ENCODE measurements at regions not wholly inside any gene's neighbourhood (a gene's known extent, or its start where the extent isn't known, plus 50 kb on each side); places are given as distances from the start of the nearest gene placed in this dataset.
A peak's percentile ranks its signal among the peaks of the same experiment; 100 is the strongest.

DNA sequence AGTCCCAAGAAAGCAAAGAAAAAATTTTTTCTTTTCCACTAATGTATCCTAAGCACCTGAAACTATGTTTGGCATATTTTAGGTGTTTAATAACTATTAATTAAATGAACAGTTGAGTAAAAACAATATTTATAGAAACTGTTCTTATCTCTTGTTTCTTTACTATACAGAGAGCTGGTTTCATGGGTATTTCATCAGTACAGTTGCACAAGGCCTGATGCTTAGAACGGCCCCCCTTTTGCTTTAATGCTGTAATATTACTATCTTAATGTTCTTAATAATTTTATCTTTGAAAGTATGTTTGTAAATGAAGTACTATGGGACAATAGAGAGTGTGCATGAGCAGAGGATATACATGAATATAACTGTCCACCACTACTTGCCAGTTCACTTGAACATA lies 479.1 kb upstream of the SLIT2 start:
- no peak for TF ChIP-seq JUND (IDR thresholded peaks at IDR 0.05; ENCODE audit: low read depth)
- DNase-seq (ENCODE audit: low read depth in 1 of 2, low spot score in 1 of 2), result no peak
- in situ Hi-C loops (cut with HindIII; ENCODE audit: low pct_unique_long_range_greater_than_20kb, low sequenced_read_pairs), result no loop called here

DNA sequence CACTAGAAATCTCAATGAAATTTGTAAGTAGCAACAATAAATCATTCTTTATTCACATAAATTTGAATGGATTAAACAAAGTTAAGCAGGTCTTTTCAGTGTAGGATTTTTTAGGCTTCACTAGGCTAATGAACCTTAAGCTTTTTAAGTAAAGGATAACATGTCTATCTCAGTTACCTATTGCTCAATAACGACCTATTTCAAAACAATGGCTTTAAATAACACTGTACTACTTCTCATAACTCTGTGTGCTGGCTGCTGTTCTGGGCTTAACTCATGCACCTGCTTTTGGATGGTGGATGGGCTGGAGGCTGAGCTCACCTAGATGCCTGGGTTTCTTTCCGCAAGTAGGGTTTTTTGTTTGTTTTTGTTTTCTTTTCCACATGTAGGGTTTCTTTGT lies 495.0 kb upstream of the SLIT2 start:
- in situ Hi-C loops (cut with HindIII; ENCODE audit: low pct_unique_long_range_greater_than_20kb, low sequenced_read_pairs), result no loop called here

DNA sequence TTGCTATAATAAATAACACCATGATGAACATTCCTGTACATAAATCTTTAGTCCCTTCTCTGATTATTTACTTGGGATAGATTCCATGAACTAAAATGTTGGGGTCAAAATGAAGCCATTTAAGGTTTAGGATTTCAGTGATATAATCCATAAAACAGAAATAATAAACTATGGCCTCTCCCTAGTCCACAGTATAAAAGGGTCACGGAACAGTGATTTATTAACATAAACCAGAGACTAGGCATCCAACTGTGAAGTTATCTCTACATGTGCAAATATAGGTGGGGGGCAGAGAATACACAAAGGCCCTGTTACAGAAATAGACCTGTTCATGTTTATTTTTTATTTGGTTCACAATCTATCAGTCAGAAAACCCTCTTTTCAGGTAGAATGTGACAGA lies 499.1 kb upstream of the SLIT2 start:
- TF ChIP-seq JUND (IDR thresholded peaks at IDR 0.05; ENCODE audit: low read depth), result no peak
- in situ Hi-C loops (cut with HindIII; ENCODE audit: low pct_unique_long_range_greater_than_20kb, low sequenced_read_pairs), result no loop called here
- no peak for DNase-seq (ENCODE audit: low read depth in 1 of 2, low spot score in 1 of 2)

More for the DNA sequence above, 495.0 kb upstream of the SLIT2 start:
- TF ChIP-seq JUND (IDR thresholded peaks at IDR 0.05; ENCODE audit: low read depth), result no peak
- DNase-seq (ENCODE audit: low read depth in 1 of 2, low spot score in 1 of 2), result no peak

DNA sequence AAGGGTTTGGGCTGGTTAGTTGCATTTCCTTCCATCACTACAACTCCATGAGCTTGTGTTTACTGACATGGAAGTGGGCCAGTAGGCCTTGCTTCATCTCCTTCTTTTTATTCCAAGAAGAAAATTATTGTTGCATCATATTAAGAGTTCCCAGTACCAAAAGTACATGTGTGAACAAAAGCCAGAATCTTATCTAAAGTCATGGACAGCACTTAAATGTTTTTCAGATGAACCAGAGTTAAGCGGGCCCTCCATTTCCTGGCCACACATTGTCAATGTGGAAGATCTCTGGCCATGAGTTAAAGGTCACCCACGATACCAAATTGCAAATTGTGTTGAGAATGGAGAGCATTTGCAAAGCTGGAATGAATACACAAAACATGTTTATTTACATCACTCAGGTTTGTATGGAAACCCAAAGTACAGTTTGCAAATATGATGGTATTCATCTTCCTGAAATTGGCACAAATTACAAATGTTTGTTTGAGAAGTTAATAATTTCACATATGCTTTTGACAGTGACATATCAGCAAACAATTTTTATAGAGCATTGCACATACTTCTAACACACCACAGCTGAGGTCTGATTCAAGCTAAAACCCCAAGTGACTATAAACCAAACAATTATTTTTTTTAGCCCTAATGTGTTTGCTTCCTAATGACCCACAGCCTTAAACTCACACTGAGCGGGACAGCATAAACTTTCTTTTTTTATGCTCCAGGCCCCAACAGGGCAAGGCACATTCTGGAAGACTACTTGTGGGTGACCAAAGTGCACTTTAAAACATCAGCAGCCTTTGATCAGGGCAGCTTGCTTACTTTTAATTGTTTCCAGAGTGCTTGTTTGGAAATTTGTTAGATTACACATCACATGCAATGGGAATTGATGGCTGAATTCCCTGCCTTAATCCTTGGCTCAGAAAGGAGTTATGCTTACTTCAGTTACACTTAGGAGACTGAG lies 502.9 kb upstream of the SLIT2 start:
- in situ Hi-C loops (cut with HindIII; ENCODE audit: low pct_unique_long_range_greater_than_20kb, low sequenced_read_pairs), result no loop called here
- DNase-seq (ENCODE audit: low read depth in 1 of 2, low spot score in 1 of 2), result no peak
- no peak for TF ChIP-seq JUND (IDR thresholded peaks at IDR 0.05; ENCODE audit: low read depth)

DNA sequence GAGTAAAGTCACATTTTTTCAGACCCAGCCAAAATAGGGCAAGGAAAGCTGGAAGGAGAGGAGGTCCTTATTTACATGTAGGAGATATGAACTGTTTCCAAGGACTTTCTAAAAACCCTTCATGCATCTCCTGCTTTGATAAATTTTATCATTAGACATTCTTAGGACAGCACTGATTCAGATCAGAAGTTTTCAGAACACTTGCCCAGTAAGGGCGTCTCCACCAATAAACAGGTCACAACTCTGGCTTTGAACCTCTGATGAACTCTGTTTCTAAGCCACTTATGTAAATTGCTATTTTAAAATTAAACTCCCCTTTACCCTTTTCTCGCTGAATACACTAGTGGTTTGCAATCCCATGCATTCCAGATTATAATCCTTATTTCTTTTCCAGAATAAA lies 505.3 kb upstream of the SLIT2 start:
- no peak for DNase-seq (ENCODE audit: low read depth in 1 of 2, low spot score in 1 of 2)
- TF ChIP-seq JUND (IDR thresholded peaks at IDR 0.05; ENCODE audit: low read depth), result no peak
- in situ Hi-C loops (cut with HindIII; ENCODE audit: low pct_unique_long_range_greater_than_20kb, low sequenced_read_pairs), result no loop called here

DNA sequence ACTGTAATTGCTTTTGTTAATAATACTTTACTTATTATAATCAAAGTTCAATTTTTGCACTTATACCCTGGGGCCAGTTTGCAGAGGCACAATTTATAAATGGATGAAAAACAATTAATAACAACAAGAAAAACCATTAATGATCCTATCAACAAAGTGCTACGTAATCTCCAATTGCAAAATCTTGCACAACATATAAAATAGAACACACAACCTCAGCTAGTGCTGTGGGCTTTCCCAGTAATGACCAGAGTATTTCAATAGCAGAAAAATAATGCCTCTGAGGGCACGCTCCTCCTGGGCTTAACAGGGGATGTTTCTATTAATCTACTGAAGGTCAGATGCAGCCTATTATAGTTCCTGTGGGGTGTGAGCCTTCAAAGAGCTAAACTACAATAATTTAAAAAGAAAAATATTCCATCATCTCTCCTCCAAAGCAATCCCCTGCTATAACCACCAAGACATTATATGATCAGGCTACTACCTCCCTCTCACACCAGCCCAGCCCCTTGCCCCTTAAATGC lies 508.5 kb upstream of the SLIT2 start:
- in situ Hi-C loops (cut with HindIII; ENCODE audit: low pct_unique_long_range_greater_than_20kb, low sequenced_read_pairs), result no loop called here
- TF ChIP-seq JUND (IDR thresholded peaks at IDR 0.05; ENCODE audit: low read depth), result no peak
- no peak for DNase-seq (ENCODE audit: low read depth in 1 of 2, low spot score in 1 of 2)

DNA sequence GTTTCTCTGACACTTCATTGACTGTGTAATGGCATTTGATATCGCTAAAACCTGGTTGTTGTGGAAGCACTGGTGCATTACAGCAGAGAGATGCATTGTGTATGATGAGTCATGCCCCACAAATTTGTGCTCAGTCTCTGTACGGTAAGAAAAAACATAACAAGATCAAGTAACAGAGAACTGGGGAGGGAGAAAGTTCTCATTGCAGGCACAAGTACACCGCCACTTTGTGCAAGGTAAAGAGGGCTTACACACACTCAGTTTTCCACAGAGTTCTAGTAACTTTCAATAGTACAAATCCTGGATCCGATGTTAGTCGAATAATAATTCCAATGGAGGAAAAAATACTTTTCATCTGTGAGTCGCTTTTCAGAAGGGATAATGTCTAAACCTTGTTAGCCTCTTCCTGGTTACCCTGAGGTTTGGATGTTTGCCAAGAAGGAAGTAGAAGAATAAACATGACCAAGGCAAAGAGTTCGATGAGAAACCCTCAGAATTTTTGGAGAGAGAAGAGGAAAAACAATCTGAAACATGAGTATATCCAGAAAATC lies 512.5 kb upstream of the SLIT2 start:
- DNase-seq (ENCODE audit: low read depth in 1 of 2, low spot score in 1 of 2), result peak in 1 of 2 experiments; percentile 56
- no peak for TF ChIP-seq JUND (IDR thresholded peaks at IDR 0.05; ENCODE audit: low read depth)
- in situ Hi-C loops (cut with HindIII; ENCODE audit: low pct_unique_long_range_greater_than_20kb, low sequenced_read_pairs), result no loop called here

DNA sequence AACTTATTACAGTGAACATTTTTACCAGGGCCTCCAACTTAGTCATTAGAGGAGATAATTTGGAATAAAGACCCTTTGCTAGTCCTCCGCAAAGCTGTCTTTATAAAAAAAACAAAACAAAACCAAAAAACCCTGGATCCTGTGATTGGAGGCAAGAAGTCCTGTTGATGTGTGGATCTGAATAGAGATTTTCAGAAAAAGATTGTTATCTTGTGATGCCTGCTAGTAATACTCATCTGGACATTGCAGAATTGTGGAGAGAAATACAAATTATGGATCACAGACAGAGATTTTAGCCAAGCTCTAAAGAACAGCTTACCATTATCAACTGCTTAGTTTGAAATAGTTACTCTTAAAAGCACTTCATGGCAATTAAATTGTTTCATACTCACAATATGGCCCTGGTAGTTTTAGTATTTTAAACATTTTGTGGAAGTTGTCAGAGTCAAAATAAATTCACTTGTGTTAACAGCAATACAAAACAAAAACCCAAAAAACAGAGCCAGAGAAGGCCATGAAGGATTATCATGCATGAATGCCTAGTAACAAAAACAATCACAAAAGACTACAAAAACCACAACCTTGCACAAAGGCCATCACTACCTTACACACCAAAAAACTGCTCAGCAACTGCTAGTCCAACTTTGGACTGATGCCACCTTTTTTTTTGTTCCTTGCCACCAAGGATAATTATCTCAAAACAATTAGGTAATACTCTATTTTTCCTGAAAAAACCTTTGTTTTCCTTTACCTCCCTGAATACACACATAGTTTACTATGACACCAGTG lies 514.5 kb upstream of the SLIT2 start:
- in situ Hi-C loops (cut with HindIII; ENCODE audit: low pct_unique_long_range_greater_than_20kb, low sequenced_read_pairs), result no loop called here
- no peak for DNase-seq (ENCODE audit: low read depth in 1 of 2, low spot score in 1 of 2)

DNA sequence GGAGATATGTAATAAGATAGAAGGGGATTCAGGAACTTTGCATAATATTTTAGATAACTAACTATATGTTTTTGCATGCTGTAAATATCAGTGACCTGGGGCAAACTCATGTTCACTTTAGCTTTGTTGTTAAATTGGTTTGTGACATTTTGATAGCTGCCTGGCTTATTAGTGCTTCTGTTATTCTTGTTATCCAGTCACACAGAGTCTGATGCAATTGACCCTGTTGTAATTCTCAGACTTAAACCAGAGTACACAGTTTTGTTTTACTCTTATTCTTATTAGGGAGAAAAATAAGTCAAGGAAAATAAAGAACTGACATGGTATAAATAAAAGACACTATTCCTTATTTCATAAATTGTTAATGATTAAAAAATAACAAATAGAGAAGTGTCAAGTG lies 516.7 kb upstream of the SLIT2 start:
- no peak for TF ChIP-seq JUND (IDR thresholded peaks at IDR 0.05; ENCODE audit: low read depth)
- in situ Hi-C loops (cut with HindIII; ENCODE audit: low pct_unique_long_range_greater_than_20kb, low sequenced_read_pairs), result no loop called here
- no peak for DNase-seq (ENCODE audit: low read depth in 1 of 2, low spot score in 1 of 2)

More for the DNA sequence above, 514.5 kb upstream of the SLIT2 start:
- TF ChIP-seq JUND (IDR thresholded peaks at IDR 0.05; ENCODE audit: low read depth), result no peak

DNA sequence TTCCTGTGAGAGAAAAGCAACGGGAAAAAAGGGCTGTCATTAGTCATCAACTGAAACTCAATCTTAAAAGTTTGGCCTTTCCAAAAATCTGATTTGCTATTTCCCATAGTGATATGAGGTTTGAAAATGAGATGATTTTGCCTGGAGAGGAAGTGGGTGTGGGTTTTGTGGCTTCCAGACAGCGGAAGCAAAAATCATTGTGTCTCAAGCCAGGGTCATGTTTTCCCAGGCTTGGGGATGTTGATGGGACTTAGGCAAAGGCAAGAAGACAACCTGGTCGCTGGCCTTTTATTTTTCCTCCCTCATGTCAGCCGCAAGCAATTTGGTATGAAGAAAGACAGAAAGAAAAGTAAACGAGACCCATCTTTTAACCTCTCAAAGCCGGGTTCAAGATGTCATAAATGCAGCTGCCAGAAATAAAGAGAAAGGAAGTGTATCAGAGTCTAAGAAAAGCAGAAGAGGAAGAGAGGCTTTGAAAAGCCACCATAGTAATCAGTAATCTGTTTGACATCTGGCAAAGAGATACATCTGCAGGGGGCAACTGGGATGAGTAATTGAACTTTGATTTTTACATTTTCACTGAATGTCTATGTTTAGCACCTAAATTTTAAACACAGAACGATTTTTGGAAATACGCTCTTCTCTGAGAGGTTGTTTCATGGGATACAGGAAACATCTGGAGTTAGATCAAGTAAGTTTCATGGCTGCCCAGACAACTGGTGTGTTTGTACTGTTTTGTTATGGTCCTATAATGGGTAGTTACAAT lies 521.6 kb upstream of the SLIT2 start:
- no peak for TF ChIP-seq JUND (IDR thresholded peaks at IDR 0.05; ENCODE audit: low read depth)
- in situ Hi-C loops (cut with HindIII; ENCODE audit: low pct_unique_long_range_greater_than_20kb, low sequenced_read_pairs), result no loop called here
- no peak for DNase-seq (ENCODE audit: low read depth in 1 of 2, low spot score in 1 of 2)

DNA sequence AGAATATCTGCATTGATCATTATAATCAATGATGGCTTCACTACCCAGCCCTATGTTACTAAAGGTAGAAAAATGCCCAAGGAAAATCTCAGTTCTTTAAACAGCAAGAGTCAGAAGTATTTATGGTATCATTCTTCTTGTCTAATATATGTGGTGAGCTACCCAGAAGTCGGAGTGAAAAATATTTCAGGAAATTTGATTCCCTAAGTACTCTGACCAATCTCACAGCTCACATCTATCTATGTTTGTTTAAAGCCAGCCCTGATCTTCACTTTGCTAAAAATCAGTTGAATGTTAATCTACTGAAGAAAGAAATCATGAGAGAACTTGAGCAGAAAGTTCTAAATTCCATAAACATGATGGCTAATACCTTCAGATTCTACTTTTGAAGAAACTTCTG lies 522.9 kb upstream of the SLIT2 start:
- in situ Hi-C loops (cut with HindIII; ENCODE audit: low pct_unique_long_range_greater_than_20kb, low sequenced_read_pairs), result no loop called here
- TF ChIP-seq JUND (IDR thresholded peaks at IDR 0.05; ENCODE audit: low read depth), result no peak
- DNase-seq (ENCODE audit: low read depth in 1 of 2, low spot score in 1 of 2), result no peak

DNA sequence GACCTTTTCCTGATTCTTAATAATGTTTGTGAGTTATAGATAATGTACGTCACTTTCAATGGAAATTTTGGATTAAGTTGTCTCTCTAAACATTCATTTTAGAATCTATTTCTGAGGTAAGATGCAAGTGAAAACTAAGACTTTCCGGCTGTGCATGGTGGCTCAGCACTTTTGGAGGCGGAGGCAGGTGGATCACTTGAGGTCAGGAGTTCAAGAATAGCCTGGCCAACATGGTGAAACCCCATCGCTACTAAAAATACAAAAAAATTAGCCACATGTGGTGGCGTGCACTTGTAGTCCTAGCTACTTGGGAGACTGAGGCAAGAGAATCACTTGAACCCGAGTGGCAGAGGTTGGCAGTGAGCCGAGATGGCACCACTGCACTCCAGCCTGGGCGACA lies 524.6 kb upstream of the SLIT2 start:
- TF ChIP-seq JUND (IDR thresholded peaks at IDR 0.05; ENCODE audit: low read depth), result no peak
- in situ Hi-C loops (cut with HindIII; ENCODE audit: low pct_unique_long_range_greater_than_20kb, low sequenced_read_pairs), result no loop called here

More for the DNA sequence above, 524.6 kb upstream of the SLIT2 start:
- no peak for DNase-seq (ENCODE audit: low read depth in 1 of 2, low spot score in 1 of 2)

Measured in T47D (cell line).